Common myeloid progenitor, CD34-positive (primary cell): ENCODE measurements at regions not wholly inside any gene's neighbourhood (a gene's known extent, or its start where the extent isn't known, plus 50 kb on each side); places are given as distances from the start of the nearest gene placed in this dataset.

ENCODE experiments used
- CTCF ChIA-PET: fragments of 350-600 bp; sonication (Branson Sonifier 250); formaldehyde crosslinking; loops from one replicate; lab custom pipeline; 2021; ENCODE audit warnings: antibody characterized with exemption; lab: Charles Lee
- POLR2A ChIA-PET: fragments of 350-600 bp; sonication (Branson Sonifier 250); formaldehyde crosslinking; loops from one replicate; lab custom pipeline; 2021; ENCODE audit warnings: antibody characterized with exemption; lab: Charles Lee
- DNase-seq, 3 donors: peaks; one replicate each; pipeline versions ENCODE4 v3.0.0 to v3.0.0-alpha.2; 2013
- H3K27ac ChIP-seq, 2 experiments: 1 replicate in 1 of 2; 2 replicates in 1 of 2; pipeline ENCODE4 v1.7.0; 2013; ENCODE audit warnings: inconsistent platforms in 2 of 2, low read length in 2 of 2, mild to moderate bottlenecking in 2 of 2, low read depth in 1 of 2, moderate library complexity in 1 of 2; ENCODE audit not compliant: severe bottlenecking in 2 of 2, insufficient read depth in 1 of 2, poor library complexity in 1 of 2
- H3K27me3 ChIP-seq, 5 experiments: replicated peaks in 2 of 5; 1 replicate in 3 of 5; 2 replicates in 2 of 5; pipeline versions ENCODE4 v1.6.1 to v1.7.0; 2013; ENCODE audit warnings: low read length in 4 of 5, mild to moderate bottlenecking in 2 of 5, moderate library complexity in 2 of 5, inconsistent platforms in 1 of 5; ENCODE audit not compliant: insufficient read depth in 5 of 5, control insufficient read depth in 4 of 5
- H3K36me3 ChIP-seq, 4 experiments: 1 replicate in 2 of 4; 2 replicates in 2 of 4; pipeline versions ENCODE4 v1.6.1 to v1.7.0; 2013; ENCODE audit warnings: low read length in 3 of 4, control low read depth in 1 of 4, mild to moderate bottlenecking in 1 of 4; ENCODE audit not compliant: control insufficient read depth in 4 of 4, insufficient read depth in 4 of 4
- H3K4me1 ChIP-seq, 4 experiments: 1 replicate in 3 of 4; 2 replicates in 1 of 4; pipeline versions ENCODE4 v1.6.1 to v1.7.1; 2013; ENCODE audit warnings: low read length in 3 of 4, mild to moderate bottlenecking in 3 of 4, control low read depth in 1 of 4, inconsistent platforms in 1 of 4, moderate library complexity in 1 of 4; ENCODE audit not compliant: control insufficient read depth in 4 of 4, insufficient read depth in 4 of 4; ENCODE audit errors: control extremely low read depth in 1 of 4
- H3K4me3 ChIP-seq, 7 experiments: 1 replicate in 4 of 7; 2 replicates in 3 of 7; pipeline versions ENCODE4 v1.5.1 to v1.7.0; 2013; ENCODE audit warnings: mild to moderate bottlenecking in 7 of 7, low read length in 6 of 7, moderate library complexity in 6 of 7, inconsistent platforms in 2 of 7, low read depth in 2 of 7, control low read depth in 1 of 7; ENCODE audit not compliant: insufficient read depth in 4 of 7, control insufficient read depth in 1 of 7; ENCODE audit errors: extremely low read depth in 1 of 7
- H3K9me3 ChIP-seq, 5 experiments: 1 replicate in 4 of 5; 2 replicates in 1 of 5; pipeline versions ENCODE4 v1.6.1 to v1.7.1; 2013; ENCODE audit warnings: low read length in 4 of 5, mild to moderate bottlenecking in 2 of 5, inconsistent platforms in 1 of 5, low read depth in 1 of 5, moderate library complexity in 1 of 5; ENCODE audit not compliant: control insufficient read depth in 4 of 5, insufficient read depth in 2 of 5; ENCODE audit errors: control extremely low read depth in 1 of 5
- WGBS: methylation state at CpG from one replicate; pipeline ENCODE4 v1.1.5; 2013; ENCODE audit not compliant: insufficient coverage; 5-methylcytosine and 5-hydroxymethylcytosine counted together

DNA sequence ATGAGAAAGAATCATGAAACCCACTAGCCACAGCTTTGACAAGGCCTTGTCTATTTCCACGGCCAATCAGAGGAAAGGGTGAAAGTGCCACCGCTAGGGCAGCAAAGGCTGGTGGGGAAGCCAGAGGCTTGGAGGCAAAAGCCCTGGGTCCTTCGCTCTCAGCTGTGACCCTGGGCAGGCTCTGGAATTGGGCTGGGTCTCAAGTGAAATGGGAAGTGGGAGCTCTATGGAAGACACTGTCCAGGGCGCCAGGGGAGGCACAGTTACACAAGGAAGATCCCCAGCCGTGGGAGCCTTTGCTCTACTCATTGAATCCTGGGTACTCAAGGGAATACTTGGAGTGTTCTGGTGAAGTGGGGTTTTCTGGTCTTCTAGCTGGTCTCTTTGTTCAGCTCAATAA, 136.2 kb downstream of the ASB7 start:
- 100% methylated on average over 3 of the region's 5 CpGs for WGBS
- ChIA-PET POLR2A (no interaction called here), CTCF (no interaction called here)
- peaks cover 0 to 7% (median 6%) of the 10 kb centered on the region in 5 experiments for H3K27me3 ChIP-seq
- peaks cover 0 to 2% (median 0%) of the 10 kb centered on the region in 4 experiments for H3K4me1 ChIP-seq
- no peak overlapping the region for H3K4me3 ChIP-seq
- H3K9me3 ChIP-seq, result peaks cover 0 to 1% (median 0%) of the 10 kb centered on the region in 5 experiments
- no peak overlapping the region for H3K27ac ChIP-seq
- H3K36me3 ChIP-seq, result no peaks in the 10 kb centered on the region
- no peak for DNase-seq

GRCh38 chr15:100740138-100740537, 137.7 kb downstream of the ASB7 start:
- H3K27ac ChIP-seq, result no peak overlapping the region
- ChIA-PET POLR2A (no interaction called here), CTCF (no interaction called here)
- H3K4me3 ChIP-seq, result no peak overlapping the region
- H3K27me3 ChIP-seq, result peaks cover 0 to 11% (median 2%) of the 10 kb centered on the region in 5 experiments
- peaks cover 0 to 2% (median 0%) of the 10 kb centered on the region in 4 experiments for H3K4me1 ChIP-seq
- no peak for DNase-seq
- peaks cover 0 to 1% (median 0%) of the 10 kb centered on the region in 5 experiments for H3K9me3 ChIP-seq
- no peaks in the 10 kb centered on the region for H3K36me3 ChIP-seq
- WGBS, result no CpG with 5 or more reads among the region's 2 CpGs

GRCh38 chr15:100751585-100751984, 128.0 kb upstream of the ALDH1A3 start:
- ChIA-PET POLR2A (no interaction called here), CTCF (no interaction called here)
- Histone ChIP-seq H3K36me3 (no peaks in the 10 kb centered on the region), H3K4me1 (no peaks in the 10 kb centered on the region), H3K9me3 (peaks cover 0 to 16% (median 3%) of the 10 kb centered on the region in 5 experiments), H3K27me3 (peaks cover 0 to 2% (median 0%) of the 10 kb centered on the region in 5 experiments), H3K27ac (no peak overlapping the region), H3K4me3 (no peak overlapping the region)
- 100% methylated on average over 3 of the region's 3 CpGs for WGBS
- no peak for DNase-seq

DNA sequence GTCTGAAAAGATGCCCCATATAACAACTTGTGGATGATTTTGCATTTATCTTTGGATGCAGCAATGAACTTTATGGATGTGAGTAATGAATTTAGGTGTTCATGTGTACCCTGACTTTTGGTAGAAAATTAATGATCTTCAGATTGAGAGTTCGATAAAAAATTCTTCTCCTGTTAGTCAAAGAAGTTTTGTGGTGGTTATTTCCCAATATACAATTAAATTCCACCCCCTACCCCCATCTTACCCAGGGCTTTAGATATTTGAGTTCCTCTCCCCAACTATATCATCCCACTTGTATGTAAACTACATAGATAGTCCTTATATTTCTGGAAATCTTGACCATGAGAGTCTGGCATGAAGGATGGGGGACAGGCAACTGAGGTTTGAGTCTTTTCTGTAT, 126.1 kb upstream of the ALDH1A3 start:
- DNase-seq, result no peak
- H3K27me3 ChIP-seq, result peaks cover 0 to 4% (median 2%) of the 10 kb centered on the region in 5 experiments
- no peak overlapping the region for H3K4me3 ChIP-seq
- CTCF ChIA-PET, result no interaction called here
- no peak overlapping the region for H3K27ac ChIP-seq
- H3K36me3 ChIP-seq, result no peaks in the 10 kb centered on the region
- no CpG with 5 or more reads among the region's 1 CpG for WGBS
- no peaks in the 10 kb centered on the region for H3K4me1 ChIP-seq
- H3K9me3 ChIP-seq, result peaks cover 0 to 3% (median 1%) of the 10 kb centered on the region in 5 experiments
- POLR2A ChIA-PET, result no interaction called here

GRCh38 chr15:100757661-100758060, 122.0 kb upstream of the ALDH1A3 start:
- POLR2A ChIA-PET, result no interaction called here
- Histone ChIP-seq H3K9me3 (no peaks in the 10 kb centered on the region), H3K4me3 (no peak overlapping the region), H3K4me1 (no peaks in the 10 kb centered on the region), H3K27me3 (peaks cover 6 to 30% (median 17%) of the 10 kb centered on the region in 5 experiments), H3K27ac (no peak overlapping the region), H3K36me3 (no peaks in the 10 kb centered on the region)
- CTCF ChIA-PET, result no interaction called here
- no peak for DNase-seq
- WGBS, result no CpG with 5 or more reads among the region's 1 CpG

DNA sequence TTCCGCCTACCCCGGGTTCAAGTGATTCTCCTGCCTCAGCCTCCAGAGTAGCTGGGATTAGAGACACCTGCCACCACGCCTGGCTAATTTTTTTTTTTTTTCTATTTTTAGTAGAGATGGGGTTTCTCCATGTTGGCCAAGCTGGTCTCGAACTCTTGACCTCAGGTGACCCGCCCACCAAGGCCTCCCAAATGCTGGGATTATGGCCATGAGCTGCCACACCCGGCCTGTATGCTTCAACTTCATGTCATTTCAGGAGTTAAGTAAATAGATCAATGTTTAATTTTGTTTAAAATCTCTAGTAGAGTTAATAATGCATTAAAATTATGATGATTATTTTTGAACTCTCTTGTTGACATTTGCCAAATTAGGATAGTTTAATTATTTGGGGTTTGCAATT, 121.1 kb upstream of the ALDH1A3 start:
- H3K4me1 ChIP-seq, result peaks cover 0 to 5% (median 1%) of the 10 kb centered on the region in 4 experiments
- H3K27me3 ChIP-seq, result peaks cover 6 to 29% (median 17%) of the 10 kb centered on the region in 5 experiments
- H3K27ac ChIP-seq, result no peak overlapping the region
- CTCF ChIA-PET, result no interaction called here
- H3K4me3 ChIP-seq, result no peak overlapping the region
- no peaks in the 10 kb centered on the region for H3K36me3 ChIP-seq
- POLR2A ChIA-PET, result no interaction called here
- no peaks in the 10 kb centered on the region for H3K9me3 ChIP-seq
- DNase-seq, result no peak
- 98% methylated on average over 4 of the region's 6 CpGs for WGBS

GRCh38 chr15:100759106-100759505, 120.5 kb upstream of the ALDH1A3 start:
- H3K9me3 ChIP-seq, result no peaks in the 10 kb centered on the region
- DNase-seq, result no peak
- H3K4me1 ChIP-seq, result peaks cover 0 to 5% (median 1%) of the 10 kb centered on the region in 4 experiments
- ChIA-PET CTCF (no interaction called here), POLR2A (no interaction called here)
- no peak overlapping the region for H3K4me3 ChIP-seq
- WGBS, result 0% methylated on average over 1 of the region's 6 CpGs
- peaks cover 6 to 29% (median 17%) of the 10 kb centered on the region in 5 experiments for H3K27me3 ChIP-seq
- H3K27ac ChIP-seq, result no peak overlapping the region
- no peaks in the 10 kb centered on the region for H3K36me3 ChIP-seq
